A549 (cell line): ENCODE measurements at regions not wholly inside any gene's neighbourhood (a gene's known extent, or its start where the extent isn't known, plus 50 kb on each side); places are given as distances from the start of the nearest gene placed in this dataset.

Experiments used
- CTCF ChIP-seq: fragments of >200 bp; sonication (Bioruptor Twin); formaldehyde crosslinking; IDR thresholded peaks from 3 replicates; pipeline ENCODE4 v1.5.1; 2016
- ELK1 ChIP-seq: fragments of 150-350 bp; IDR thresholded peaks from 2 replicates; pipeline ENCODE4 v1.6.1; 2014; ENCODE audit warnings: low read depth, mild to moderate bottlenecking, low read length
- EP300 ChIP-seq, 2 experiments: fragments of >200 bp; sonication (Bioruptor Twin); formaldehyde crosslinking; IDR thresholded peaks; 2 replicates in 1 of 2; 3 replicates in 1 of 2; pipeline ENCODE4 v1.6.1; 2016 to 2017
- JUN ChIP-seq, 2 experiments: fragments of >200 bp; sonication (Bioruptor Twin); formaldehyde crosslinking; IDR thresholded peaks; 2 replicates in 1 of 2; 3 replicates in 1 of 2; pipeline ENCODE4 v1.6.1; 2016 to 2017
- MAX ChIP-seq: IDR thresholded peaks from 2 replicates; pipeline ENCODE4 v1.6.1; 2012
- POLR2A ChIP-seq: IDR thresholded peaks from 2 replicates; pipeline ENCODE4 v1.6.1; 2012; ENCODE audit warnings: mild to moderate bottlenecking, low read length
- POLR2AphosphoS2 ChIP-seq: conservative IDR thresholded peaks from 2 replicates; pipeline ENCODE4 v1.6.1; 2012; ENCODE audit warnings: low read length, improper control_type of control experiment, inconsistent platforms
- RFX5 ChIP-seq: fragments of 450-650 bp; IDR thresholded peaks from 2 replicates; pipeline ENCODE4 v1.7.1; 2014; ENCODE audit warnings: antibody characterized with exemption, mild to moderate bottlenecking, moderate library complexity
- SMC3 ChIP-seq: fragments of >200 bp; sonication (Bioruptor Twin); formaldehyde crosslinking; IDR thresholded peaks from 3 replicates; pipeline ENCODE4 v1.6.1; 2018; ENCODE audit warnings: inconsistent platforms
- SREBF2 ChIP-seq: fragments of 450-650 bp; IDR thresholded peaks from 2 replicates; pipeline ENCODE4 v1.6.1; 2014; ENCODE audit warnings: mild to moderate bottlenecking, moderate library complexity

GRCh38 chr3:191523148-191523547 lies 62.2 kb downstream of the PYDC2 start:
- TF ChIP-seq JUN (IDR thresholded peaks at IDR 0.05) (no peak), CTCF (no peak), POLR2A (no peak), EP300 (IDR thresholded peaks at IDR 0.05) (no peak), SMC3 (no peak), ELK1 (no peak), SREBF2 (no peak), POLR2AphosphoS2 (no peak), RFX5 (no peak), MAX (no peak)
